ENCODE measurements at regions not wholly inside any gene's neighbourhood (a gene's known extent, or its start where the extent isn't known, plus 50 kb on each side); places are given as distances from the start of the nearest gene placed in this dataset.
A peak's percentile ranks its signal among the peaks of the same experiment; 100 is the strongest.

DNA sequence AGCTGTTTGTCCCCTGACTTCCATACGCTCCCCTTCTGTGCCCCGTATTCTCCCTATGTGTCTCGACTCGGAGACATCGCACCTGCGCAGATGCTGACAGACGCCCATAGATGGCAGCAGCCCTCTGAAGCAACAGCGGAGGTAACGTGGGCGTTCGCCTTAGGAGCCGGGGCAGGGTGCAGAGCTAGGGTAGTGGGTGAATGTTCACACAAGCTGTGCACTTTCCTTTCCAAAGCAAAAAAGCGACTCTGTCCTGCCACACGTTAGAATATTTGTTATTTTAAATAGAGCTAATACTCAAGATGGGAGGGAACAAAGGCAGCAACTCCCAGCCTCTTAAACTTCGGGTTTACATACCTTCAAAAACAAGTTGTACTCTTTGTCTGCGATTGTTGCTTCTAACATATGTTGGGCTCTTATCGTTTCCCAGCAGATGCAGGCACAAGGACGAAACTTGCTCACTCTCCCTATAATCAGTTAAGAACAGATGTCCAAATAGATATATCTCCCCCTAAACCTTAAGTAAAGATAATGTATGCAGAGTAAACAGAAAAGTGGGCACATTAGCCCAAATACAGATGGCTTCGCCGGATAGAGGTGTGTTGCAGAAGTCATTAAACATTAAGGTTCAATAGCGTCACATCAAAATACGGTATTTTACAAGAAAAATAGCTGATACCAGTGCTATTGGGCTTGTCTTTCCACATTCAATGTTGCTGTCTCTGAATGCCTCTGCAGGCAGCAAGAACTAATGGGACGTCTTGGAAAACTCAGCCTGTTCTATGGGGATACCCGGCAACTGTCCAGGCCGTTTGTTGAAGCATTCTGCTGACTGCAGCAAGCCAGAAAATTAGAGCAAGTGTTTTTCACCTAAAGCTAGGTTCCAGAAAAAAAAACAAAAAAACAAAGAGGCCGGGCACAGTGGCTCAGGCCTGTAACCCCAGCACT is 340.3 kb upstream of the PRKCQ start (continued):
- TF ChIP-seq REST (IDR thresholded peaks at IDR 0.05; ENCODE audit: borderline replicate concordance) (peak; percentile 59; the same call in 1 of the 2 replicates), REST (CRISPR knock-in tag; IDR thresholded peaks at IDR 0.05; ENCODE audit: low read depth) (no peak), ZNF518B (CRISPR knock-in tag; IDR thresholded peaks at IDR 0.05) (no peak), MAZ (CRISPR knock-in tag; conservative IDR thresholded peaks at IDR 0.05 in 1 of 2, IDR thresholded peaks at IDR 0.05 in 1 of 2) (peak; percentile 23 to 46; a peak in 1 of 4 replicates), PTRF (tag; IDR thresholded peaks at IDR 0.05) (no peak), MTA2 (IDR thresholded peaks at IDR 0.05; ENCODE audit: low read depth) (peak; percentile 99), NFIX (CRISPR knock-in tag; IDR thresholded peaks at IDR 0.05; ENCODE audit: low read depth) (no peak), GABPB1 (CRISPR knock-in tag; IDR thresholded peaks at IDR 0.05) (no peak), TAF9B (IDR thresholded peaks at IDR 0.05; ENCODE audit: partially characterized antibody) (peak; percentile 30)
- TF ChIP-seq, protein P1, sequence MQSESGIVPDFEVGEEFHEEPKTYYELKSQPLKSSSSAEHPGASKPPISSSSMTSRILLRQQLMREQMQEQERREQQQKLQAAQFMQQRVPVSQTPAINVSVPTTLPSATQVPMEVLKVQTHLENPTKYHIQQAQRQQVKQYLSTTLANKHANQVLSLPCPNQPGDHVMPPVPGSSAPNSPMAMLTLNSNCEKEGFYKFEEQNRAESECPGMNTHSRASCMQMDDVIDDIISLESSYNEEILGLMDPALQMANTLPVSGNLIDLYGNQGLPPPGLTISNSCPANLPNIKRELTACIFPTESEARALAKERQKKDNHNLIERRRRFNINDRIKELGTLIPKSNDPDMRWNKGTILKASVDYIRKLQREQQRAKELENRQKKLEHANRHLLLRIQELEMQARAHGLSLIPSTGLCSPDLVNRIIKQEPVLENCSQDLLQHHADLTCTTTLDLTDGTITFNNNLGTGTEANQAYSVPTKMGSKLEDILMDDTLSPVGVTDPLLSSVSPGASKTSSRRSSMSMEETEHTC (IDR thresholded peaks at IDR 0.05) = peak; percentile 75; the same call in 1 of the 2 replicates
- TF ChIP-seq, protein P2, sequence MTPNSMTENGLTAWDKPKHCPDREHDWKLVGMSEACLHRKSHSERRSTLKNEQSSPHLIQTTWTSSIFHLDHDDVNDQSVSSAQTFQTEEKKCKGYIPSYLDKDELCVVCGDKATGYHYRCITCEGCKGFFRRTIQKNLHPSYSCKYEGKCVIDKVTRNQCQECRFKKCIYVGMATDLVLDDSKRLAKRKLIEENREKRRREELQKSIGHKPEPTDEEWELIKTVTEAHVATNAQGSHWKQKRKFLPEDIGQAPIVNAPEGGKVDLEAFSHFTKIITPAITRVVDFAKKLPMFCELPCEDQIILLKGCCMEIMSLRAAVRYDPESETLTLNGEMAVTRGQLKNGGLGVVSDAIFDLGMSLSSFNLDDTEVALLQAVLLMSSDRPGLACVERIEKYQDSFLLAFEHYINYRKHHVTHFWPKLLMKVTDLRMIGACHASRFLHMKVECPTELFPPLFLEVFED (CRISPR knock-in tag; conservative IDR thresholded peaks at IDR 0.05) = no peak
